ENCODE measurements at regions not wholly inside any gene's neighbourhood (a gene's known extent, or its start where the extent isn't known, plus 50 kb on each side); places are given as distances from the start of the nearest gene placed in this dataset.
A peak's percentile ranks its signal among the peaks of the same experiment; 100 is the strongest.
"Not testable (repeated sequence)": the region's sequence is repeated elsewhere in the genome, so short reads cannot be mapped to it uniquely, and the experiment has no call there.

GRCh38 chr1:188958461-188959115 lies 1519.1 kb downstream of the BRINP3 start:
- no peak for DNase-seq

GRCh38 chr1:188986745-188987417 lies 1490.8 kb downstream of the BRINP3 start:
- DNase-seq: no peak

GRCh38 chr1:188988589-188988988 lies 1489.1 kb downstream of the BRINP3 start:
- no peak for DNase-seq

GRCh38 chr1:188991221-188991930 lies 1486.3 kb downstream of the BRINP3 start:
- DNase-seq: no peak

- DNase-seq: no peak
Measured at GRCh38 chr1:189007824-189008223, 1469.8 kb downstream of the BRINP3 start.

GRCh38 chr1:189021577-189021976 lies 1456.1 kb downstream of the BRINP3 start:
- no peak for DNase-seq

- no peak for DNase-seq
Measured at GRCh38 chr1:189022015-189022414, 1455.6 kb downstream of the BRINP3 start.

GRCh38 chr1:189027512-189027911 lies 1450.2 kb downstream of the BRINP3 start:
- no peak for DNase-seq

- DNase-seq: no peak
Measured at GRCh38 chr1:189033169-189033568, 1444.5 kb downstream of the BRINP3 start.

GRCh38 chr1:189036628-189037027 lies 1441.0 kb downstream of the BRINP3 start:
- DNase-seq: no peak

GRCh38 chr1:189046127-189046526 lies 1431.5 kb downstream of the BRINP3 start:
- DNase-seq: no peak

GRCh38 chr1:189084811-189085210 lies 1392.9 kb downstream of the BRINP3 start:
- peak; percentile 96 for DNase-seq

- DNase-seq: no peak
Measured at GRCh38 chr1:189103956-189104355, 1373.7 kb downstream of the BRINP3 start.

GRCh38 chr1:189117072-189117770 lies 1360.4 kb downstream of the BRINP3 start:
- DNase-seq: no peak

GRCh38 chr1:189121941-189122340 lies 1355.7 kb downstream of the BRINP3 start:
- no peak for DNase-seq

GRCh38 chr1:189125694-189126093 lies 1352.0 kb downstream of the BRINP3 start:
- DNase-seq: no peak

GRCh38 chr1:189131576-189131975 lies 1346.1 kb downstream of the BRINP3 start:
- DNase-seq: no peak

- DNase-seq: not testable (repeated sequence)
Measured at GRCh38 chr1:189139748-189140147, 1337.9 kb downstream of the BRINP3 start.

GRCh38 chr1:189141056-189141455 lies 1336.6 kb downstream of the BRINP3 start:
- DNase-seq: no peak

GRCh38 chr1:189149547-189150375 lies 1327.9 kb downstream of the BRINP3 start:
- DNase-seq: no peak

GRCh38 chr1:189150624-189151023 lies 1327.0 kb downstream of the BRINP3 start:
- DNase-seq: no peak

GRCh38 chr1:189151361-189151760 lies 1326.3 kb downstream of the BRINP3 start:
- no peak for DNase-seq
